SIG-M5 (cell line): ENCODE measurements at regions not wholly inside any gene's neighbourhood (a gene's known extent, or its start where the extent isn't known, plus 50 kb on each side); places are given as distances from the start of the nearest gene placed in this dataset.

ENCODE experiments used
- DNase-seq: peaks from one replicate; lab custom pipeline; 2025; lab: John Stamatoyannopoulos, UW

DNA sequence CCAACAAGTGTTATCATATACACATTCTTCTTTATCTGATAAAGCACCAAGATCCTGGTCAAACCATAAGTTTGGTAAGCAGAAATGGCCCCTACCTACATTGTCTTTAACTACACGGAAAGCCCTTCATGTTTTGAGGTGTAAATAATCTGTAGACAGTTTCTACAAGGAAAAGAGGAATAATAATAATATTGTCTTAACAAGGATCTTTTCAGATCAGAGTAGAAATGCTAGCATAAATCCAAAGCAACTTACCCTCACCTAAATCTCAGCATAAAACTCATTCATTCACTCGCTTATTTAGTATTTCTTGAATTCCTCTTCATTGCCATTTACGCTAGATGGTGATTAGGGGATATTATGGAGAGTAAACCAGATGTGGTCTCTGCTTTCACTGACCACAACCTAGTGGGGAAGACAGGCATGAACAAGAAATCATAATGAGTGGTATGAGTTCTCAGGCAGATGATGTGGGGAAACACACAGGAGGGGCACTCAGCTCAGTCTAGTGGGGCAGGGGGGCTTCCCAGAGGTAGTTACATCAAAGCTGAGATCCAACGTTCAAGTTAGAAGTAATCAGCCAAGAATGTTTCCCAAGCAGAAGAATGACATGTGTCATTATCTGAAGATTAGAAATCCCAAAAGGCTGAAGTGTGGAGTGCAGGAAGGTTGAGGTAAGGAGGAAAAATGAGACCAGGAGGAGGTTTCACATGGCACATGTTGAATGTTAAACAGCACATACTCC is 65.4 kb upstream of the ZC3H12C start:
- no peak for DNase-seq

DNA sequence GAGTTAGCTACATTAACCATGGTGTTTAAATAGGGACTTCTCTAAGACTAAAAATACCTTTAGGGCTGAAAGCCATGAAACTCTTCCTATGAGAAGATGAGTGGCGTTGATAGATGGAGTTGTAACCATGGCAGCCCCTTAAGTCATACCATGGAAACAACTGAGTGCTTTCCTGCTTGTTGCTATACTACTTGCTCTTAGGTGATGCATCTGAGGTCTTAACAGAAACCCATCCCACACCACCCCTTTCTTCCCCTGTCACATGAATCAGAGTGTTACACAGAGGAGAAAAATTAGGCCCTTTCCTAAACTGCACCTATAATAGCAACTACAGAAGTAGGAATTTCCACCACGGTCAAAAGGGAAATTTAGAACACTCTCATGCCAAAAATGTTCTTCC is 64.3 kb upstream of the ZC3H12C start:
- no peak for DNase-seq

DNA sequence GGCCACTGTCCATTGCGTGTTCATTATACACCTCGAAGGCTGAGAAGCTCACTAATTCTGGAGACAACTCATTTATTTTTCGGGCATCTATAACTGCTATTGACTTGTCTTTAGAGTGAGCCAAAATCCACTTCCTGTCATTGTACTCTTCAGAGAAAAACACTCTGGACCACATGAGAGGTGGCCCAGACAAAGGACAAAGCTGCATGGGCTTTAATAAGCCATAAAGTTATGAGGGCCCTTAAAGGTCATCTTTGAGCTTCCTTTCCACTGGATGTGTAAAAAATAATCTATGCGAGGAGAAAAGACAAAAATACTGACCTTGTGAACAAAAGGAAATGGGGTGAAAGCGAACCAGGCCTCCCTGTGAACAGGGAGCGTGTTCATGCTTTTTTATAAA is 63.5 kb upstream of the ZC3H12C start:
- DNase-seq = no peak

DNA sequence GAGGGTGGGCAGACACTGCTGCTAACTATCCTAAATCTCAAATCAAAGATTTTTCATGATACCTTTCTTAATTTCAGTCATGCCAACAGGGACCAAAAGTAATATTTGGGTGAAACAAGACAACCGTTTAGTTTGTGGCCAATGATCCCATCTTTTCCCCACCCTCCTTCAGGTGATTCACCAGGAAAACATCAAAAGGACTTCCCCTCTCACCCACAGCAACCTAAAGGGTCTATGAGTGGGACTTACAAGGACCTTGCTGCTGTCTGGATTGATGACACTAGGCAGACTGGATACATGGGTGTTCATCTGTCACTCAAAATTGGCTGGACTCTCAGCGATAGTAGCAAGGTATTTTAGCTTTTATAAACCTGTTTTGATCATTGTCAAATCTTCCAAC is 62.0 kb upstream of the ZC3H12C start:
- no peak for DNase-seq

GRCh38 chr11:110032259-110032658 is 60.9 kb upstream of the ZC3H12C start:
- no peak for DNase-seq

- no peak for DNase-seq
These were observed 60.1 kb upstream of the ZC3H12C start for GRCh38 chr11:110032957-110033570.

- DNase-seq = no peak
These were observed 58.4 kb upstream of the ZC3H12C start for GRCh38 chr11:110034806-110035205.

DNA sequence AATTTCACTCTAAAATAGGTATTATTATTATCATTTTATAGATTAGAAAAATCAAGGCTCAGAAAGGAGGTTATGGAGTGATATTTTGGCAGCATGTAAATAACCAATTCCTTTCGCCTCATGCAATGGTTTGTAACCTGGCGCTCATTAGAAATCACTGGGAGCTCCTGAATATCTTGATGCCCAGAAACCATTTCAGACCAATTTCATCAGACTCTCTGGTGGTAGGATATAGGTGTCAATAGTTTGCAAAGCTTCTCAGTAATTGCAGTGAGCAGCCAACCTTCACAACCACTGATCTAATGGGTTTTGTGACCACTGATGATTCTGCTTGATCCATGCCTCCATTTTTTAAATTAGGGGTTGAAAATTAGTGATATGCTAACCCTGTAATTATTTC is 57.8 kb upstream of the ZC3H12C start:
- no peak for DNase-seq

DNA sequence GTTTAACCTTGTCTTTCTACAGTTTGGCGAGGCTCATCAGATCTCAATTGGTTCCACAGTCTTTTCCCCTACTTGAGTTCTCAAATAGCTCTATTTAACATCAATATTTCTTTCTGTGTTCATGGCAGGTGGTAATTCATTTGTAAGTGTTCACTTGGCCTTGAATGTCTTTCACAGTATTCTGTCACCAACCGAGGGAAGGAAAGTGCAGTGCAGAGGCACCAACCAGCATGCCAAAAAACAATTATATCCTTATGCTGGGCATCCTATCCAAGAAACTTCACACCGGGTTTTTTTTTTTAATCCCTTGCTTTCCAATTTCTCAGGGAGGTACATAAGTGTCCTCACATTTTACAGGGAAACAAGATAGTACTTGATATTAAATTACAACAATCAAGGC is 55.0 kb upstream of the ZC3H12C start:
- no peak for DNase-seq
